Type B pancreatic cell (in vitro differentiated cells): ENCODE measurements at regions not wholly inside any gene's neighbourhood (a gene's known extent, or its start where the extent isn't known, plus 50 kb on each side); places are given as distances from the start of the nearest gene placed in this dataset.

Source experiments
- DNase-seq: peaks from one replicate; pipeline ENCODE4 v3.0.0; 2021; ENCODE audit warnings: mixed read lengths; ENCODE audit not compliant: unreplicated experiment; ENCODE audit errors: extremely low spot score
- H3K27ac Mint-ChIP-seq: 2 replicates; pipeline ENCODE4 v1.8.0; 2021; ENCODE audit warnings: mild to moderate bottlenecking, mixed read lengths
- H3K27me3 Mint-ChIP-seq: 2 replicates; pipeline ENCODE4 v1.8.0; 2021; ENCODE audit warnings: mixed read lengths
- H3K36me3 Mint-ChIP-seq: 2 replicates; pipeline ENCODE4 v1.8.0; 2021; ENCODE audit warnings: mixed read lengths
- H3K4me1 Mint-ChIP-seq: one replicate; pipeline ENCODE4 v1.8.0; 2021; ENCODE audit warnings: mixed read lengths; ENCODE audit not compliant: unreplicated experiment
- H3K4me3 Mint-ChIP-seq: 2 replicates; pipeline ENCODE4 v1.8.0; 2021; ENCODE audit warnings: mild to moderate bottlenecking, mixed read lengths
- H3K9me3 Mint-ChIP-seq: 2 replicates; pipeline ENCODE4 v1.8.0; 2021; ENCODE audit warnings: mixed read lengths
- CTCF ChIP-seq: fragments of 200-600 bp; sonication (generic); conservative IDR thresholded peaks from 2 replicates; pipeline ENCODE4 v1.5.0; 2021; ENCODE audit warnings: antibody characterized with exemption, mild to moderate bottlenecking

GRCh38 chr5:35372482-35372881 lies 142.2 kb upstream of the PRLR start:
- H3K9me3 Mint-ChIP-seq: no peaks in the 10 kb centered on the region
- H3K36me3 Mint-ChIP-seq: no peaks in the 10 kb centered on the region
- no peaks in the 10 kb centered on the region for H3K27me3 Mint-ChIP-seq

GRCh38 chr5:35371951-35372426 lies 141.7 kb upstream of the PRLR start:
- no peak for DNase-seq

More at GRCh38 chr5:35372482-35372881, 142.2 kb upstream of the PRLR start:
- no peak for TF ChIP-seq CTCF
- Mint-ChIP-seq H3K4me1 (peaks cover 4% of the 10 kb centered on the region), H3K4me3 (no peak overlapping the region), H3K27ac (peak overlapping the region; percentile 70)
- DNase-seq: no peak

GRCh38 chr5:35370871-35371270 lies 140.6 kb upstream of the PRLR start:
- DNase-seq: no peak

More at GRCh38 chr5:35371951-35372426, 141.7 kb upstream of the PRLR start:
- no peak for TF ChIP-seq CTCF
- H3K27ac Mint-ChIP-seq: no peak overlapping the region
- H3K36me3 Mint-ChIP-seq: no peaks in the 10 kb centered on the region
- no peaks in the 10 kb centered on the region for H3K27me3 Mint-ChIP-seq
- peaks cover 4% of the 10 kb centered on the region for H3K4me1 Mint-ChIP-seq
- no peaks in the 10 kb centered on the region for H3K9me3 Mint-ChIP-seq
- H3K4me3 Mint-ChIP-seq: no peak overlapping the region

GRCh38 chr5:35369965-35370790 lies 139.9 kb upstream of the PRLR start:
- no peak overlapping the region for H3K27ac Mint-ChIP-seq
- no peak for DNase-seq

More at GRCh38 chr5:35370871-35371270, 140.6 kb upstream of the PRLR start:
- no peaks in the 10 kb centered on the region for H3K27me3 Mint-ChIP-seq
- no peaks in the 10 kb centered on the region for H3K9me3 Mint-ChIP-seq
- peaks cover 4% of the 10 kb centered on the region for H3K4me1 Mint-ChIP-seq
- TF ChIP-seq CTCF: no peak
- no peak overlapping the region for H3K27ac Mint-ChIP-seq
- H3K36me3 Mint-ChIP-seq: no peaks in the 10 kb centered on the region
- no peak overlapping the region for H3K4me3 Mint-ChIP-seq

GRCh38 chr5:35367526-35367925 lies 137.2 kb upstream of the PRLR start:
- no peak for TF ChIP-seq CTCF
- no peaks in the 10 kb centered on the region for H3K36me3 Mint-ChIP-seq
- peaks cover 4% of the 10 kb centered on the region for H3K4me1 Mint-ChIP-seq
- H3K4me3 Mint-ChIP-seq: no peak overlapping the region
- no peak overlapping the region for H3K27ac Mint-ChIP-seq
- no peak for DNase-seq
- no peaks in the 10 kb centered on the region for H3K27me3 Mint-ChIP-seq
- no peaks in the 10 kb centered on the region for H3K9me3 Mint-ChIP-seq

More at GRCh38 chr5:35369965-35370790, 139.9 kb upstream of the PRLR start:
- no peaks in the 10 kb centered on the region for H3K36me3 Mint-ChIP-seq
- no peak for TF ChIP-seq CTCF
- H3K9me3 Mint-ChIP-seq: no peaks in the 10 kb centered on the region
- peaks cover 4% of the 10 kb centered on the region for H3K4me1 Mint-ChIP-seq
- H3K4me3 Mint-ChIP-seq: no peak overlapping the region
- H3K27me3 Mint-ChIP-seq: no peaks in the 10 kb centered on the region
